ENCODE measurements at regions not wholly inside any gene's neighbourhood (a gene's known extent, or its start where the extent isn't known, plus 50 kb on each side); places are given as distances from the start of the nearest gene placed in this dataset.

DNA sequence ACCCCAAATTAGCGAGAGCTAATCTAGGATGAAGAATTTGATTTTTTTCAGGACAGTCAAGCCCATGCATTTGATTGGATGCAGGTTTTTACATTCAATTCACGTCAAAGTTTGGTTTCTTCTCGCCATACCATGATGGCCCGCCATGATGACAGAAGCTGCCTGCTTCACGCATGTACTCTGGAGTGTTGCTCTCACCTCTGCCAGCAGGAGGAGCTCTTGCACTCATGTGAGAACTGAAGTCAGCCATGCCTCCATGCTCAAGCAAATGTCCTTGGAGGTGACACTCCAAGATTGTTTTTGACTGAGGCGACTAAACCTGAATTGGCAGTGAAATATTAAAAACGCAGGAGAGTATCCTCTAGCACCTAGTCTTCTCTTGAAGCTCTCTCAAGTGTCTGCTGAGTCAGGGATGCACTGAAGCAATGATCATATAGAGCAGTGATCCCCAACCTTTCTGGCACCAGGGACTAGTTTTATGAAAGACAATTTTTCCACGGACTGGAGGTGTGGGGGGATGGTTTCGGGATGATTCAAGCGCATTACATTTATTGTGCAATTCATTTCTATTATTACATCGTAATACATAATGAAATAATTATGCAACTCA is 120.9 kb downstream of the SAMMSON start:
- peak; percentile 40 for DNase-seq (ENCODE audit: low spot score)

DNA sequence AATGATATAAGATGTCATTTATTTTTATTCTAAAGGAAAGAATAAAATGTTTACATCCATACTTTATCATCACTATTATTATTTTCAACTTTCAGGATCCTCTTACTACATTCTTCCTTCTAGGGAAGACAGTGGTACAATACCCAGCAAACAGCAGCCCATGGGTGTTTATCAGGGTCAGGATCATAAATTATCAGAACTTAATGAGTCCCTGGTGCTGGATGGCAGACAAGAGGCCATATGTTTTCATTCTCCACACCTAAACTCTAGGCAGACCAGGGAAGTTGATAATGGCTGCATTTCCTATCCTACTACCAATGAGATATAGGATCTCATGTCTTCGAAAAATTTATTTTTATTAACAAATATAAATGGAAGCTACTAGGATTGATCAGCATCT is 127.7 kb downstream of the SAMMSON start:
- no peak for DNase-seq (ENCODE audit: low spot score)

DNA sequence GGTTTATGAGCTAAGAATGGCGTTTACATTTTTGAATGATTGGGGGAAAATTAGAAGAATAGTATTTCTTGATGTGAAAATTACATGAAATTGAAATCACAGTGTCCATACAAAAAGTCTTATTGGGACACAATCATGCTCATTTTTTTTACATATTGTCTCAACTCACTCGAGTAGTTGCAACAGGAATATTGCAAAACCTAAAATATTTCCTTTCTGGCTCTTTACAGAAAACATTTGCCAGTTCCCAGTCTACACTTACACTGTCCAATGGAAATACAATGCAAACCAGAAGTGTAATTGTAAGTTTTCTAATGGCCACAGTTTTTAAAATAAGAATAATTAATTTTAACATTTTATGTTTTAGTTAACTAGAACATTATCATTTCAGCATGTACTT is 137.8 kb downstream of the SAMMSON start:
- no peak for DNase-seq (ENCODE audit: low spot score)

GRCh38 chr3:70138606-70139005 is 139.1 kb downstream of the SAMMSON start:
- DNase-seq (ENCODE audit: low spot score), result no peak
